Mammary epithelial cell (primary cell): ENCODE measurements at regions not wholly inside any gene's neighbourhood (a gene's known extent, or its start where the extent isn't known, plus 50 kb on each side); places are given as distances from the start of the nearest gene placed in this dataset.

Experiments
- CTCF ChIP-seq, 2 donors: IDR thresholded peaks in 1 of 2; conservative IDR thresholded peaks in 1 of 2; 2 replicates each; pipeline ENCODE4 v1.5.1; 2011 to 2012; ENCODE audit warnings: inconsistent platforms in 2 of 2, low read length in 2 of 2, mild to moderate bottlenecking in 2 of 2, control low read depth in 1 of 2, low read depth in 1 of 2; ENCODE audit not compliant: insufficient read depth in 1 of 2; ENCODE audit errors: extremely low read depth in 1 of 2
- EZH2 ChIP-seq: IDR thresholded peaks from 2 replicates; pipeline ENCODE4 v1.6.1; 2012; ENCODE audit warnings: low read length, inconsistent platforms, borderline replicate concordance

GRCh38 chr13:95434111-95434510 lies 118.4 kb upstream of the CLDN10 start:
- no peak for TF ChIP-seq CTCF (conservative IDR thresholded peaks at IDR 0.05 in 1 of 2, IDR thresholded peaks at IDR 0.05 in 1 of 2; ENCODE audit: extremely low read depth in 1 of 2, insufficient read depth in 1 of 2, low read depth in 1 of 2, low read length in 2 of 2)
- no peak for TF ChIP-seq EZH2
